ENCODE measurements at regions not wholly inside any gene's neighbourhood (a gene's known extent, or its start where the extent isn't known, plus 50 kb on each side); places are given as distances from the start of the nearest gene placed in this dataset.

DNA sequence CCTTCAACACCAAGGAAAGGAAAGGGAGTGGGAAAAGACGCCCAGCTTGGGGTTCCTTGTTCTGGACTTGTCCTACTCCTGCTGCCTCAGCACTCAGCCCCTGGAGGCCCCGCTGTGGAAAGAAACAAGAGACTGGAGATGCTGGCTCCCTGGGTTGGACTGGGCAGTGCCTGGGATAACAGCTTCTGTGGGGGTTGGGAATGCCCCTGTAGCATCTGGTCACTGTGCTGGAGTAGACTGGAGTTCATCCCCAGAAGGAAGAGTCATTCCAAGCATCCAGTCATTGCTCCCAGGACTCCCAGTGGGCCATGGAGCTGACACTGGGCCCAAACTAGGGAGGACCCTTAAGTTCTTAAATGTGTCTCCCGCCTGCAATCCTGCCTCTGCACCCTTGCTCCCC, 129.3 kb upstream of the HAAO start:
- no peaks in the 10 kb centered on the region for H4K20me1 ChIP-seq (ENCODE audit: insufficient read depth, low read length)
- peaks cover 10% of the 10 kb centered on the region; the same call in 1 of the 2 replicates for H3K27me3 ChIP-seq (ENCODE audit: low read depth, low read length)
- H3K27ac ChIP-seq (ENCODE audit: low read length): no peak overlapping the region
- no peak overlapping the region for H2AFZ ChIP-seq (ENCODE audit: low read depth, low read length)
- H3K9ac ChIP-seq (ENCODE audit: low read length): no peak overlapping the region
- H3K4me3 ChIP-seq (ENCODE audit: low read length): no peak overlapping the region
- TF ChIP-seq, protein P1, sequence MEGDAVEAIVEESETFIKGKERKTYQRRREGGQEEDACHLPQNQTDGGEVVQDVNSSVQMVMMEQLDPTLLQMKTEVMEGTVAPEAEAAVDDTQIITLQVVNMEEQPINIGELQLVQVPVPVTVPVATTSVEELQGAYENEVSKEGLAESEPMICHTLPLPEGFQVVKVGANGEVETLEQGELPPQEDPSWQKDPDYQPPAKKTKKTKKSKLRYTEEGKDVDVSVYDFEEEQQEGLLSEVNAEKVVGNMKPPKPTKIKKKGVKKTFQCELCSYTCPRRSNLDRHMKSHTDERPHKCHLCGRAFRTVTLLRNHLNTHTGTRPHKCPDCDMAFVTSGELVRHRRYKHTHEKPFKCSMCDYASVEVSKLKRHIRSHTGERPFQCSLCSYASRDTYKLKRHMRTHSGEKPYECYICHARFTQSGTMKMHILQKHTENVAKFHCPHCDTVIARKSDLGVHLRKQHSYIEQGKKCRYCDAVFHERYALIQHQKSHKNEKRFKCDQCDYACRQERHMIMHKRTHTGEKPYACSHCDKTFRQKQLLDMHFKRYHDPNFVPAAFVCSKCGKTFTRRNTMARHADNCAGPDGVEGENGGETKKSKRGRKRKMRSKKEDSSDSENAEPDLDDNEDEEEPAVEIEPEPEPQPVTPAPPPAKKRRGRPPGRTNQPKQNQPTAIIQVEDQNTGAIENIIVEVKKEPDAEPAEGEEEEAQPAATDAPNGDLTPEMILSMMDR (IDR thresholded peaks at IDR 0.05; ENCODE audit: low read depth, low read length): no peak
- no peak for TF ChIP-seq EZH2phosphoT487 (IDR thresholded peaks at IDR 0.05; ENCODE audit: low read depth)
- H3K4me1 ChIP-seq (ENCODE audit: low read length): no peaks in the 10 kb centered on the region
- H3K9me3 ChIP-seq (ENCODE audit: insufficient read depth, low read length): no peaks in the 10 kb centered on the region
- H3K4me2 ChIP-seq (ENCODE audit: low read length): no peak overlapping the region
- no peaks in the 10 kb centered on the region for H3K36me3 ChIP-seq (replicated peaks; ENCODE audit: low read depth, low read length)
- no peaks in the 10 kb centered on the region for H3K79me2 ChIP-seq (ENCODE audit: low read length)

DNA sequence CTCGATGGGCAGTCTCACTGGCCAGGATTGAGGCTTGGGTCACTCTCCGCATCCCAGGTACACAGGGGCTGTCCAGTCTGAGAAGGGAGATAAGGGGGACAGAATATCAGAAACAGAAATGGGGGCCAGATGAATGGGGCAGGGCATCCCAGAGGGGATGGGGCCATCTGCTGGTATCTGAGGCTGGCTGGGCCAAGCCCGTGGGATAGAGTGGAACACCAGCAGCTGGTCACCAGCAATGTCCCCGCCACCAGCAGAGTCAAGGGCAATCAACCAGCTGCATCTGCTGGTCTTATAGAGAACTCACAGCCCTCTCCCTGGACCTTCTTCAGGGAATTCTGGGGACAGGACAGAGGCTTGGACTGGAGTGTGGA, 128.8 kb upstream of the HAAO start:
- H4K20me1 ChIP-seq (ENCODE audit: insufficient read depth, low read length): no peaks in the 10 kb centered on the region
- H3K79me2 ChIP-seq (ENCODE audit: low read length): no peaks in the 10 kb centered on the region
- TF ChIP-seq, protein P1 (IDR thresholded peaks at IDR 0.05; ENCODE audit: low read depth, low read length): no peak
- no peak for TF ChIP-seq EZH2phosphoT487 (IDR thresholded peaks at IDR 0.05; ENCODE audit: low read depth)
- no peak overlapping the region for H3K27ac ChIP-seq (ENCODE audit: low read length)
- H3K27me3 ChIP-seq (ENCODE audit: low read depth, low read length): peaks cover 10% of the 10 kb centered on the region; the same call in 1 of the 2 replicates
- no peak overlapping the region for H3K4me2 ChIP-seq (ENCODE audit: low read length)
- no peak overlapping the region for H3K9ac ChIP-seq (ENCODE audit: low read length)
- no peaks in the 10 kb centered on the region for H3K4me1 ChIP-seq (ENCODE audit: low read length)
- no peaks in the 10 kb centered on the region for H3K36me3 ChIP-seq (replicated peaks; ENCODE audit: low read depth, low read length)
- no peak overlapping the region for H3K4me3 ChIP-seq (ENCODE audit: low read length)
- no peaks in the 10 kb centered on the region for H3K9me3 ChIP-seq (ENCODE audit: insufficient read depth, low read length)
- H2AFZ ChIP-seq (ENCODE audit: low read depth, low read length): no peak overlapping the region

DNA sequence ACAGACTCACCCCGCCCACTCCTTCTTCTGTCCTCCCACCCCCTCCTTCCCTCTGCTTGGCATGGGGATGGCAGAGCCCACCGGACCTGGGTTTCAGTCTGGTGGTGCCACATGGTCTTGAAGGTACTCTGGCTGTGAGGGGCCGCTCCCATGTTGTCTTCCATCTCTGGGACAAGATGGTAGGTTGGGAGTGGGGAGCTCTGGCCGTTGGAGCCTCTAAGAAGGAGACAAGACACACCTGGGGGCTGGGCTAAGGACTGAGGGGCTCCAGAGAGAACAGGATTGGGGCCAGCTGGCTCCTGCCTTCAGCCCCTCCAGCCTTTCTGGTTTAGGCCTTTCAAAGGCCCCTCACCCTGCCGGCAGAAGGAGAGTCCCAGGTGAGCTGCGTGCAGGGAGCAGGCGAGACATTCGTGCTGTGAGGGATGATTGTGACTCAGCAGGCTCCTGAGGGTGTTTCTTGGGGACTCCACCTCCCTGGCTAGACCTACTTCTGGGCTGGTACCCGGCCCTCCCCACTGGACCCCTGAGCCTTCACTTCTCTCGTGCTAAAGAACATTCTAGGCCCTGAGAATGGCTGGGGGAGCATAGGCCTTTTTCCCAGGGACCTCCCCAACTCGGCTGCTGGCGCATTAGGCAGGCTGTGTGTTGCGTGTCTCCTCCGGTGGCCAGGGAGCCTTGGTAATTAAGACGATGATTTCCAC, 128.2 kb upstream of the HAAO start:
- H3K4me1 ChIP-seq (ENCODE audit: low read length): no peaks in the 10 kb centered on the region
- H3K27ac ChIP-seq (ENCODE audit: low read length): no peak overlapping the region
- no peak overlapping the region for H3K9ac ChIP-seq (ENCODE audit: low read length)
- H2AFZ ChIP-seq (ENCODE audit: low read depth, low read length): no peak overlapping the region
- no peaks in the 10 kb centered on the region for H4K20me1 ChIP-seq (ENCODE audit: insufficient read depth, low read length)
- H3K4me2 ChIP-seq (ENCODE audit: low read length): no peak overlapping the region
- peaks cover 10% of the 10 kb centered on the region; the same call in 1 of the 2 replicates for H3K27me3 ChIP-seq (ENCODE audit: low read depth, low read length)
- no peak overlapping the region for H3K4me3 ChIP-seq (ENCODE audit: low read length)
- H3K79me2 ChIP-seq (ENCODE audit: low read length): no peaks in the 10 kb centered on the region
- no peaks in the 10 kb centered on the region for H3K9me3 ChIP-seq (ENCODE audit: insufficient read depth, low read length)
- TF ChIP-seq, protein P1 (IDR thresholded peaks at IDR 0.05; ENCODE audit: low read depth, low read length): no peak
- TF ChIP-seq EZH2phosphoT487 (IDR thresholded peaks at IDR 0.05; ENCODE audit: low read depth): no peak
- H3K36me3 ChIP-seq (replicated peaks; ENCODE audit: low read depth, low read length): no peaks in the 10 kb centered on the region

DNA sequence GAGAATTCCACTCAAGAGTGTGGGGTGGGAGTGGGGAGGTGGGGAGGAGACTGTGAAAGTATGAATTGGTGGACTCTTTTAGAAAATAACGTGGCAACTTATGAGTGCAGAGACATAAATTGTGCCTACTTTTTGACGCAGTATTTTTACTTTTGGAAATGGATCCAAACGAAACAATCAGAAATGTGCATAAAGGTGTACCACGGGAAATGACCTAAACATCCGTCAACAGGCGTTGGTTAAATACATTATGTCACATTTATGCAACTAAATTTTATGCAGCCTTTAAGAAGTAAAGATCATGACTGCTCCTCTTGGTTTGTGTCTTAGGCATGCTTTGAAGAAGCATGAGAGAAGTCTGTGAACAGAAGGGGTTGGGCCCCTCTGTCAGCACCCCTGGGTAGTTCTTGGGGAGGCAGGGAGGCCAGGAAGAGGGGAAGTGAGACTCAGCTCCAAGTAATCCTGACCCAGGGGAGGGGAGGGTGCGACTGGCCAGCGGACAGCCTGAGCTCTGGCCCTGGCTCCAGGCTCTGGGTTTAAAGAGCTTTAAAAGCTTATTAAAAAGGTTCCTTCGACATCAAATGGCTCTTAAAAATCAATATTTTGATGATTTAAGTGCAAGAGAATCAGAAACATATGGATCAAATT, 126.4 kb upstream of the HAAO start:
- no peaks in the 10 kb centered on the region for H3K79me2 ChIP-seq (ENCODE audit: low read length)
- H3K4me1 ChIP-seq (ENCODE audit: low read length): no peaks in the 10 kb centered on the region
- no peak for TF ChIP-seq EZH2phosphoT487 (IDR thresholded peaks at IDR 0.05; ENCODE audit: low read depth)
- TF ChIP-seq, protein P1 (IDR thresholded peaks at IDR 0.05; ENCODE audit: low read depth, low read length): no peak
- no peak overlapping the region for H3K27ac ChIP-seq (ENCODE audit: low read length)
- H3K4me3 ChIP-seq (ENCODE audit: low read length): no peak overlapping the region
- no peaks in the 10 kb centered on the region for H3K36me3 ChIP-seq (replicated peaks; ENCODE audit: low read depth, low read length)
- no peaks in the 10 kb centered on the region for H3K9me3 ChIP-seq (ENCODE audit: insufficient read depth, low read length)
- H3K4me2 ChIP-seq (ENCODE audit: low read length): no peak overlapping the region
- no peak overlapping the region for H3K9ac ChIP-seq (ENCODE audit: low read length)
- peaks cover 10% of the 10 kb centered on the region; the same call in 1 of the 2 replicates for H3K27me3 ChIP-seq (ENCODE audit: low read depth, low read length)
- H2AFZ ChIP-seq (ENCODE audit: low read depth, low read length): no peak overlapping the region
- no peaks in the 10 kb centered on the region for H4K20me1 ChIP-seq (ENCODE audit: insufficient read depth, low read length)
